Fibroblast of villous mesenchyme (primary cell): ENCODE measurements at regions not wholly inside any gene's neighbourhood (a gene's known extent, or its start where the extent isn't known, plus 50 kb on each side); places are given as distances from the start of the nearest gene placed in this dataset.

ENCODE experiments used
- DNase-seq: peaks from one replicate; pipeline ENCODE4 v3.0.0-alpha.2; 2010; ENCODE audit warnings: low read depth
- H3K4me3 ChIP-seq: 2 replicates; pipeline ENCODE4 v1.5.1; 2011; ENCODE audit warnings: low read depth, mild to moderate bottlenecking, low read length
- CTCF ChIP-seq: IDR thresholded peaks from 2 replicates; pipeline ENCODE4 v1.5.1; 2012; ENCODE audit warnings: low read depth, mild to moderate bottlenecking, low read length; ENCODE audit not compliant: insufficient read depth

GRCh38 chr9:117775591-117775990 is 71.4 kb downstream of the TLR4 start:
- TF ChIP-seq CTCF: no peak
- DNase-seq: no peak
- H3K4me3 ChIP-seq: no peak overlapping the region

- TF ChIP-seq CTCF: no peak
- no peak overlapping the region for H3K4me3 ChIP-seq
- DNase-seq: no peak
Observed at GRCh38 chr9:117777823-117778222, 73.6 kb downstream of the TLR4 start.

- no peak for TF ChIP-seq CTCF
- no peak overlapping the region for H3K4me3 ChIP-seq
- DNase-seq: no peak
Observed at GRCh38 chr9:117779760-117780159, 75.6 kb downstream of the TLR4 start.

GRCh38 chr9:117782931-117783788 is 79.0 kb downstream of the TLR4 start:
- peak; percentile 75 for DNase-seq
- peak overlapping the region; percentile 60 for H3K4me3 ChIP-seq
- TF ChIP-seq CTCF: peak; percentile 77

- no peak overlapping the region for H3K4me3 ChIP-seq
- DNase-seq: no peak
- no peak for TF ChIP-seq CTCF
Observed at GRCh38 chr9:117783828-117784227, 79.6 kb downstream of the TLR4 start.

GRCh38 chr9:117784996-117785395 is 80.8 kb downstream of the TLR4 start:
- DNase-seq: no peak
- no peak for TF ChIP-seq CTCF
- no peak overlapping the region for H3K4me3 ChIP-seq

GRCh38 chr9:117787746-117788145 is 83.5 kb downstream of the TLR4 start:
- no peak for DNase-seq
- H3K4me3 ChIP-seq: no peak overlapping the region
- TF ChIP-seq CTCF: no peak
